Lower lobe of right lung (tissue), 2 donors: ENCODE measurements at regions not wholly inside any gene's neighbourhood (a gene's known extent, or its start where the extent isn't known, plus 50 kb on each side); places are given as distances from the start of the nearest gene placed in this dataset.

ENCODE experiments used
- ATAC-seq, 2 donors: fragments of 200-7000 bp; cut with Tn5 transposase; one replicate each; pipeline ENCODE4 v1.9.1; 2020 to 2022; ENCODE audit warnings: mild to moderate bottlenecking in 2 of 2, moderate library complexity in 2 of 2
- DNase-seq: peaks from one replicate; pipeline ENCODE4 v3.0.0-alpha.2; 2020
- H3K27ac ChIP-seq: fragments of 200-600 bp; one replicate; pipeline ENCODE4 v1.8.0; 2022
- H3K27me3 ChIP-seq: fragments of 200-600 bp; one replicate; pipeline ENCODE4 v1.8.0; 2022; ENCODE audit warnings: low read depth
- H3K36me3 ChIP-seq: fragments of 200-600 bp; one replicate; pipeline ENCODE4 v1.8.0; 2022; ENCODE audit warnings: mild to moderate bottlenecking
- H3K4me1 ChIP-seq: fragments of 200-600 bp; one replicate; pipeline ENCODE4 v1.8.0; 2022
- H3K4me3 ChIP-seq: fragments of 200-600 bp; one replicate; pipeline ENCODE4 v1.8.0; 2022; ENCODE audit warnings: mild to moderate bottlenecking
- H3K9me3 ChIP-seq: fragments of 200-600 bp; one replicate; pipeline ENCODE4 v1.8.0; 2022
- CTCF ChIP-seq: fragments of 200-600 bp; IDR thresholded peaks from one replicate; pipeline ENCODE4 v1.8.0; 2022; ENCODE audit warnings: antibody characterized with exemption, mild to moderate bottlenecking
- intact Hi-C: fragments of 100-400 bp; cut with DNase I; formaldehyde crosslinking; loops from one replicate; pipeline ENCODE4 v1.11.0; 2022
- donor health status: DM: no; HTN: yes; CAD: no; lungs with severe emphysema.

- no peak for DNase-seq
- H3K4me3 ChIP-seq: no peak overlapping the region
- no peaks in the 10 kb centered on the region for H3K9me3 ChIP-seq
- H3K36me3 ChIP-seq: no peaks in the 10 kb centered on the region
- ATAC-seq: no peak
- intact Hi-C loops: no loop called here
- TF ChIP-seq CTCF: no peak
- H3K4me1 ChIP-seq: no peaks in the 10 kb centered on the region
- H3K27ac ChIP-seq: no peak overlapping the region
- H3K27me3 ChIP-seq: no peaks in the 10 kb centered on the region
These were observed 182.5 kb downstream of the POU4F1 start for GRCh38 chr13:78420814-78421213.

GRCh38 chr13:78413887-78414553 lies 189.3 kb downstream of the POU4F1 start:
- Histone ChIP-seq H3K4me3 (no peak overlapping the region), H3K4me1 (no peaks in the 10 kb centered on the region), H3K36me3 (no peaks in the 10 kb centered on the region), H3K27ac (no peak overlapping the region), H3K9me3 (no peaks in the 10 kb centered on the region), H3K27me3 (no peaks in the 10 kb centered on the region)
- no peak for ATAC-seq
- no peak for DNase-seq
- intact Hi-C loops: no loop called here
- no peak for TF ChIP-seq CTCF

DNA sequence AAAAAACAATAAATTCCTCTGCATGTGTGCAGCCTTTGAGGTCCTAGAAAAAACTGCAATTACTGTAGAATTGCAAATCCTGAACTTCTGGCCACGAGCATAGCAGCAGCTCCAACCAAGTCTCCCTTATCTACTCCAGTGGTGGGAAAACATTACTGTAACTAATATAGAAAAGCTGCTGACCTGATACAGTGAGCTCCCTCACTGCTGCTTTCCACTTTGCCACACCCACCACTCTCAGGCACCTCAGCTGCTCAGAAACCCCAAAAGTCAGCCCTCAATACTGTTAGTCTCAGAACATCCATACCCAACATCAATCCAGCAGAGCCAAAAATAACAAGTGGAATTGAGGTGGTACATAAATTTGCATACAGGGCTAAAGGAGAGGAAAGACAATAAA lies 192.5 kb downstream of the POU4F1 start:
- H3K27ac ChIP-seq: no peak overlapping the region
- no peak for TF ChIP-seq CTCF
- no peaks in the 10 kb centered on the region for H3K9me3 ChIP-seq
- DNase-seq (no peak), ATAC-seq (no peak)
- no peaks in the 10 kb centered on the region for H3K27me3 ChIP-seq
- no peaks in the 10 kb centered on the region for H3K36me3 ChIP-seq
- no peaks in the 10 kb centered on the region for H3K4me1 ChIP-seq
- H3K4me3 ChIP-seq: no peak overlapping the region
- intact Hi-C loops: no loop called here

DNA sequence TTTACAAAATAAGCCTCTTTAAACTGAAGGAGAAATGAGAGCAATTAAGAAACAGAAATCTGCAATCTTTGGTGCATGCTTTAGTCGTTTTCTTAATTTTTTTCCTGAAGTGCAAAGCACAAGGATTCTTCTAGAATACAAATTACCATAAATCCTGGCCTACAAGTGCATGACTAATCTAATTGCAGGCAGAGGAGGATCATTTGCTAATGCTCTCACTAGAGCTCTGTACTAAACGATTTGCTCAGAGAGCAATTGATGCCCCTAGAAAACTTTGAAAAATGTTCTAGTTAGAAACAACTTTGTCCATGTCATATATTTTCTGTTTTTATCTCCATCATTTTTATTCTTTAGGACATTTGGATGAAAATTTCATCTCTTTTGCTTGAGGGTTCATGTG lies 193.2 kb downstream of the POU4F1 start:
- Histone ChIP-seq H3K27ac (no peak overlapping the region), H3K4me3 (no peak overlapping the region), H3K4me1 (no peaks in the 10 kb centered on the region), H3K27me3 (no peaks in the 10 kb centered on the region), H3K9me3 (no peaks in the 10 kb centered on the region), H3K36me3 (no peaks in the 10 kb centered on the region)
- no peak for TF ChIP-seq CTCF
- no peak for ATAC-seq
- intact Hi-C loops: no loop called here
- DNase-seq: no peak

GRCh38 chr13:78409172-78409571 lies 194.2 kb downstream of the POU4F1 start:
- Histone ChIP-seq H3K4me1 (no peaks in the 10 kb centered on the region), H3K27ac (no peak overlapping the region), H3K36me3 (no peaks in the 10 kb centered on the region), H3K4me3 (no peak overlapping the region), H3K9me3 (no peaks in the 10 kb centered on the region), H3K27me3 (no peaks in the 10 kb centered on the region)
- ATAC-seq: no peak
- DNase-seq: no peak
- TF ChIP-seq CTCF: no peak
- intact Hi-C loops: no loop called here
